ENCODE measurements at regions not wholly inside any gene's neighbourhood (a gene's known extent, or its start where the extent isn't known, plus 50 kb on each side); places are given as distances from the start of the nearest gene placed in this dataset.

GRCh38 chr3:30167541-30168011, 438.8 kb upstream of the TGFBR2 start:
- DNase-seq (ENCODE audit: low spot score), result peak; percentile 71

DNA sequence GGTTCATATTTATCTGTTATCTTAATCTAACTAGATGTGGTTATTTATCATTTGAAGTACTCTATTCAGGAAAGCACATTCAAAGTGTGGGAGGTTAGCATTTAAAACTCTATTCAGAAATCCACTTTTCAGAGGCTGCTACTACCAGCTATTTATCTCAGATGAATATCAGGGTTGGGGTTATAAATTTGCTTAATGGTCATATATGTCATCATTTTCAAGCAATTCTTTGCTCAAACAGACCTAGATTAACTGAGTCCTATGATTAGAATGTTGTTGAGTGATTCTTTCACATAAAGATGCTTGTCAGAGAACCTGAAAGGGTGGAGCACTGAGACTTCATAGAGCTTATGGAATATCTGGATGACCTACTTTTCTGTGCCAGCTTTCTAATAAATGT, 436.9 kb upstream of the TGFBR2 start:
- no peak for DNase-seq (ENCODE audit: low spot score)

DNA sequence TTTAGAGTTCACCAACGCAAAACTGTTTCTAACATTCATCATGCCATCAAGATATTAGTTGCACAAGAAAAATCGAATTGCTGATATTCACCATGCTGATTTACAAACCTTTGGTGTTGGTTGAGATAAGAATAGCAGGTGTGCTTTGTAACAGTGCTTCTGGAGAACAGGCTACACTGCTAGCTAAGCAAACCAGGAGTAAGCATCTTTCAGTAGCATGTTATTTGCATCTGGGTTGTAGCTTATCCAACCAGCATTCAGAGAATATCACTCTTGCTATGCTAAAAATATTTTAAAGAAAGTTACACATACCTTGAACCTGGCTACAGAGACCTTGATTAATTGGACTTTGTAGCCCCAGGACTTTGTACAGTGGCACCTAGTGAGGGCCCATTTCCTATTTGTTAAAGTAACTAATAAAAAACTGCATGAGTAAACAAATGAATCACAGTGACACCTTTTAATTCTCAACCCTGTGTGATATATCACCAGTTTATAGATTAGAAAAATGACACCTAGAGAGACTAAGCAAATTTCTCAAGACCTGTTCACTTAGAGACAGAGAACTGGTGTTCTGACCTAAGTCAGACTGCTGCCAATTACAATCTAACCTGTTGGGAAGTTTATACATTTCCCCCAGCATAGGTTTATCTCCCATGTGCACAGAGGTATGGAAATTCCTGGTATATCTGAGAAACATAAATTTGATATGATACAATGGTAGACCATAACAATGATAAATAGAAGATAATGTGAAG, 435.5 kb upstream of the TGFBR2 start:
- no peak for DNase-seq (ENCODE audit: low spot score)

- no peak for DNase-seq (ENCODE audit: low spot score)
Observed at GRCh38 chr3:30174357-30174756, 432.0 kb upstream of the TGFBR2 start.

GRCh38 chr3:30180310-30181177, 425.9 kb upstream of the TGFBR2 start:
- no peak for DNase-seq (ENCODE audit: low spot score)

GRCh38 chr3:30181178-30181465, 425.3 kb upstream of the TGFBR2 start:
- no peak for DNase-seq (ENCODE audit: low spot score)

DNA sequence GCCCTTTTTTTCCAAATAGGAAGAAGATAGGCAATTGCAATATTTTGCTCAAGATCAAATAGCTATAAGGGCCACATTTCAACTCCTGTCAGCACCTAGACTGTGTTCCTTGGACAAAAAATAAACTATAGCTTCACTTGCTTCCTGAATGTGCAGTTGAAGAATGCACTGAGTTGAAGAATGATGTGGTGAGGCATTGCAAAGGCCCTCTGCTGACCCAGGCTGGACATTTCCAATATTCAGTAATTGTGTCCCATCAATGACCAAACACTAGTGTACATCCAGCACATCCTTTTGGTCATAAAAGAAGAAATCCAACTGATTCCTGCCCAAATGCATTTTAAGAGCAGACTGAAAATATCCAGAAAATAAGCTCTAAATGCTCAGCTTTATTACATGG, 424.8 kb upstream of the TGFBR2 start:
- DNase-seq (ENCODE audit: low spot score), result no peak

- DNase-seq (ENCODE audit: low spot score), result no peak
Observed at GRCh38 chr3:30183421-30183820, 423.0 kb upstream of the TGFBR2 start.

DNA sequence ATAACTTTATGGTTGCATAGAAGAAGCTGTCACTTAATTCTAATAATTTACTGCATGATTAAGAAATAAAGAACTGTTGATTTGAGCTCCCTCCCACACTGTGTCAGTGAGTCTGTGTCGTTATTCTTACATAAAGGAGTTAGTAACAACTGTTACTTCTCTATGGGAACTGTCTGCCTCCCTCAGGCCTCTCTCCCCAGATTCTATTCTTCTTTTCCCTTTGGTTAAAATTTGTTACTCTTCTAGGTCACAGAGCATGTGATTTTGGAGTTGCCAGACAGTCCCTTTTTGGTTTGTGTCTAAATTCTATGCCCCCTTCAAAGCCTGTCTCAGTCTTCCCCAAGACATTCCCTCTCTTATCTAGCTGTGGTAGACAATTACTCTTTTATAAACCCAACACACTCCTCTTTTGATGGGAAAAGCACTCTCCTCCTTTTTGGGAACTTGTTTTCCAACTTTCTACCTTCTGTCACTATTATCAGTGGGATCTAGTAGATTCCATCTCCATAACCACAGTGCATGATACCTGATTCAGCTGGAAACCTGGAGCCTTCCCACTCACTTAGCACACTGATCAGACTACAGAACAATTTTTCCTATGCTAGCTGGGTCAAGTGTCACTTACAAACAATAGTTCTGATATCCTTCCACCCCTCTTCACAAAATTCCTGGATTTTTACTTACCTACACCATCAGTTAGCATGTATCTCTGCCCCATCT, 422.1 kb upstream of the TGFBR2 start:
- DNase-seq (ENCODE audit: low spot score), result no peak

GRCh38 chr3:30185872-30186271, 420.5 kb upstream of the TGFBR2 start:
- DNase-seq (ENCODE audit: low spot score), result no peak

GRCh38 chr3:30186741-30187219, 419.6 kb upstream of the TGFBR2 start:
- no peak for DNase-seq (ENCODE audit: low spot score)

- DNase-seq (ENCODE audit: low spot score), result no peak
Observed at GRCh38 chr3:30187366-30187765, 419.0 kb upstream of the TGFBR2 start.

DNA sequence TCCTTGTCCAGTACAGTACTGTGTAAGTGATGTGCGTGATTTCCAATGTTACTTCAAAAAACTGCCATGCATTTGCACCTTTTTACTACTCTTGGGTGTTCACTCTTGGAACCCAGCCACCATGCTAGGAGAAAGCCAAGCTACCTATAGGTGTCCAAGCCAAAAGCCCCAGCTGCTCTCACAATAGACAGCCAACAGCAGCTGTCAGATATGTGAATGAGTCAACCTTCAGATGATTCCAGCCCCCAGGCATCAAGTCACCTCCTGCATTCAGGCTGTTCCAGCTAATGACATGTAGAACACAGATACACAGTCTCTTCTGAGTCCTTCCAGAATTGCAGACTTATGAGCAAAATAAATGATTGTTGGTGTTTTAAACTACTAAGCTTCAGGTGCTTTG, 417.7 kb upstream of the TGFBR2 start:
- no peak for DNase-seq (ENCODE audit: low spot score)

DNA sequence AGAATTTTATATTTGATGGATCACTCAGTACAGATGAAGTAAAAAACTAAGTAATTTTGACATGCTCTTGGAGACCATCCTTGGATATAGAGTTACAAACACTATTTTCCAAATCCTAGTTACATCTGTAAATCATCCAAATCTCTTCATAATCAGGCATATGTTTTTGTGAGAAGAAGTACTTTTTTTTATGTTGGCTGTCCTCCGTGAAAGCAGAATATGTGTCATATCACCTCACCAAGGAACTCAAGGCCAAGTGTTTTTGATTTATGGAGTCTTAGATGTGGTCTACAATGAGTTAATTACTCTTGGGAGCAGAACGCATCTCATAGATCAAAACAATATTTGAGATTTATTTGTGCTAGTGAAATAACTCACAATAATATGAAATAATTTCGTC, 416.5 kb upstream of the TGFBR2 start:
- no peak for DNase-seq (ENCODE audit: low spot score)

DNA sequence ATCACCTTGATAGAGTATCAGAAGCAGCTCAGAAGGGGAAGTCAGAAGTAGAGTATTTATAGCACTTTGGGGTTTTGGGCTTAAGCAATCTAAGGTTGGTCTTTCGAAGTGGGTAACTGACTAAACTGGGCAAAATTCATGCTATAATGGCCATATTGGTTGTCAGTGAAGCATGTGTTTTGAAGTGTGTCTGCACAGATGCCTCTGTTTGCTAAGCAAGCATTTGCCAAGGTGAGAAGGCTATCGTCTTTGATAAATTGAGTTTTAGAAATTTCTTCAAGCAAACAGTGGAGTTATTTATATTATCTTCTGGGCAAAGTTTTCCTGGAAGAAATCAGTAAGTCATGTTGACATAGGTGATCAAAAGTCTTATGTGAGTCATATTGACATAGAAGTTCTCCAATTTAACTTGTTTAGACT, 412.8 kb upstream of the TGFBR2 start:
- no peak for DNase-seq (ENCODE audit: low spot score)

DNA sequence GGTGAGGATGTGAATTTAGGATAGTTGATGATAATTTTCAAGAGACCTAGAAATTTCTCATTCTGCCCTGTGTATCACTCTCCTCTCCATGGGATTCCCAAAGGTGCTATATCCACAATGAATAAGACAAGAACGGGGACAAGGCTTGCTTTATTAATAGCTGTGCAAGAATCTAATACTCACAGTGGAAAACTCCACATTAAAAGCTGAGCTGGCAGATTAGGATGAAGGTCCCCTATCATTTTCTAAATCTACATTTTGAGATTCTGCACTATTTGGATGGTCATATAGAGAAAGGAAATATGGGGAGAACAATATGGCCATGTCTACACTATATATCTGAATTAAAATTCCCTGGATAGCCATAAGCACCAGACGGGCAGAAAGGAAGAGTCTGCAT, 411.0 kb upstream of the TGFBR2 start:
- DNase-seq (ENCODE audit: low spot score), result no peak

- DNase-seq (ENCODE audit: low spot score), result no peak
Observed at GRCh38 chr3:30198162-30198561, 408.2 kb upstream of the TGFBR2 start.

- peak; percentile 75 for DNase-seq (ENCODE audit: low spot score)
Observed at GRCh38 chr3:30199096-30199759, 407.2 kb upstream of the TGFBR2 start.

DNA sequence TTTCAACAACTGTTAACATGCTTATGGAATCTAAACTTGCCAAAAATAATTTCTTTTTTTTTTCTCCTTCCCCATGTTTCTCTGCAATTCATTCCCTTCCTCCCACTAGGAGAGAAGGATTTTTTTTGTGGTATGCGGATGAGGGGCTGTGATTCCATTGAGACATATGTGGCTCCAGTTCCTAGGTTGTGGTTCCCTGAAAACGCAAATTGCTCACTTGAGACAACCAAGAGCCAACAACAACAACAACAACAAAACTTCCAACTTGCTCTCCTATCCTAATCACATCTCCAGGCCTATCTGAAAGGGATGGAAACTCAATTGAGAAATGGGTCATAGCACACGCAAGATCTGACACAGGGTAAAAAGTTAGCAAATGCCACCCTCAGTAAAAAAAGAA, 406.5 kb upstream of the TGFBR2 start:
- DNase-seq (ENCODE audit: low spot score), result no peak

DNA sequence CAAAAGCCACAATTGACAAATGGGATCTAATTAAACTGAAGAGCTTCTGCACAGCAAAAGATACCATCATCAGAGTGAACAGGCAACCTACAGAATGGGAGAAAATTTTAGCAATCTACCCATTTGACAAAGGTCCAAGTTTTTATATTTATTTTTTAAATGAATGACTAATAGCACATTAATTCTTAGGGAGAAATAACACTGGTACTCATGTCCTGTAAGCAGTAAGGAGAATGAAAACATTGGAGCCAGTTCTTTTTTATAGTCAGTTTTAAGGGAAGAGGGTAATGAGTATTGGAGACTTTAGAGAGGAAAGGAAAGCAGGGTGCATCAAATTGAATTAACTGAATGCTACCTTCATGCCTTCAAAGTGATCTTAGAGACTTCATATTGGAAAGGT, 404.7 kb upstream of the TGFBR2 start:
- DNase-seq (ENCODE audit: low spot score), result no peak

DNA sequence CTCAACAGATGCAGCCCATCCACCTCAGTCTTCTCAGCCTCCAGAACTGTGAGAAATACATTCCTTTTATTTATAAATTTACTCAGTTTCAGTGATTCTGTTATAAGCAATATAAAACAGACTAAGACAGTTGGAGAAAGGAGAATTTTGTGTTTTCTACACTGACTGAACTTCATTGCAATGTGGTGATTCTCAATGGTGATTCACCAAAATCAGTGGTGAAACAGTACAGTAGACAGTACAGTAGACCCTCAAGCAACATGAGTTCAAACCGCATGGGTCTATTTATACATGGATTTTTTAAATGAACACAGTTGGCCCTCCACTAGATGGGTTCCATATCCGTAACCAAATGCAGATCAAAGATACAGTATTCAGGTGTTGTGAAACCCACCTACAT, 403.1 kb upstream of the TGFBR2 start:
- DNase-seq (ENCODE audit: low spot score), result no peak

- DNase-seq (ENCODE audit: low spot score), result no peak
Observed at GRCh38 chr3:30204126-30204525, 402.3 kb upstream of the TGFBR2 start.

All from Ammon's horn (tissue), 1 donor.